SK-N-SH (cell line): ENCODE measurements at regions not wholly inside any gene's neighbourhood (a gene's known extent, or its start where the extent isn't known, plus 50 kb on each side); places are given as distances from the start of the nearest gene placed in this dataset.

Source experiments
- CTCF ChIA-PET: fragments of 300-600, 350-600 bp; formaldehyde crosslinking; extraction: SDS; loops from one replicate; lab custom pipeline; 2021; lab: Yijun Ruan, JAX
- POLR2A ChIA-PET: fragments of 350-600 bp; sonication (Branson Sonifier 250); formaldehyde crosslinking; extraction: SDS; loops from one replicate; lab custom pipeline; 2020; ENCODE audit warnings: antibody characterized with exemption, inconsistent platforms; lab: Yijun Ruan, JAX
- DNase-seq: peaks from one replicate; pipeline ENCODE4 v3.0.0; 2012
- H2AFZ ChIP-seq: fragments of 200-600 bp; sonication (generic); 2 replicates; pipeline ENCODE4 v1.8.1; 2016; ENCODE audit warnings: antibody characterized with exemption, mild to moderate bottlenecking, low read depth
- H3F3A ChIP-seq: fragments of 200-600 bp; sonication (generic); replicated peaks from 2 replicates; pipeline ENCODE3; 2016; ENCODE audit warnings: antibody characterized with exemption, mild to moderate bottlenecking; ENCODE audit not compliant: insufficient read depth
- H3K27ac ChIP-seq, 2 experiments: fragments of 200-500 bp in 1 of 2; fragments of 200-600 bp in 1 of 2; sonication (Bioruptor generic) in 1 of 2; sonication (generic), shearing (Covaris generic) in 1 of 2; 2 replicates each; pipeline versions ENCODE4 v1.5.1 to v1.6.1; 2014 to 2016; ENCODE audit warnings: low read depth in 2 of 2, inconsistent platforms in 1 of 2, low read length in 1 of 2, mild to moderate bottlenecking in 1 of 2, mixed read lengths in 1 of 2
- H3K27me3 ChIP-seq: fragments of 200-600 bp; sonication (generic), shearing (Covaris generic); 2 replicates; pipeline ENCODE4 v1.6.1; 2016; ENCODE audit warnings: mixed run types; ENCODE audit not compliant: insufficient read depth
- H3K36me3 ChIP-seq, 2 experiments: fragments of 200-500 bp in 1 of 2; fragments of 200-600 bp in 1 of 2; sonication (Bioruptor generic) in 1 of 2; sonication (generic) in 1 of 2; replicated peaks in 1 of 2; 2 replicates each; pipeline versions ENCODE3 to v1.5.1; 2014 to 2016; ENCODE audit warnings: low read length in 1 of 2, mild to moderate bottlenecking in 1 of 2; ENCODE audit not compliant: insufficient read depth in 2 of 2, control insufficient read depth in 1 of 2
- H3K4me1 ChIP-seq, 2 experiments: fragments of 200-500 bp in 1 of 2; fragments of 200-600 bp in 1 of 2; sonication (Bioruptor generic) in 1 of 2; sonication (generic), shearing (Covaris generic) in 1 of 2; 2 replicates each; pipeline versions ENCODE4 v1.5.1 to v1.6.1; 2014 to 2016; ENCODE audit warnings: low read depth in 1 of 2, low read length in 1 of 2, mixed run types in 1 of 2; ENCODE audit not compliant: insufficient read depth in 2 of 2, control insufficient read depth in 1 of 2
- H3K4me2 ChIP-seq: fragments of 200-600 bp; sonication (generic), shearing (Covaris generic); 2 replicates; pipeline ENCODE4 v1.6.1; 2017; ENCODE audit warnings: mixed run types
- H3K4me3 ChIP-seq, 2 experiments: fragments of 200-500 bp in 1 of 2; fragments of 200-600 bp in 1 of 2; sonication (Bioruptor generic) in 1 of 2; sonication (generic), shearing (Covaris generic) in 1 of 2; 2 replicates each; pipeline versions ENCODE4 v1.5.1 to v1.8.1; 2014 to 2016; ENCODE audit warnings: low read depth in 2 of 2, inconsistent platforms in 1 of 2, low read length in 1 of 2, mild to moderate bottlenecking in 1 of 2, mixed read lengths in 1 of 2, moderate library complexity in 1 of 2
- H3K79me2 ChIP-seq: fragments of 200-600 bp; sonication (generic); 2 replicates; pipeline ENCODE4 v1.8.1; 2017; ENCODE audit warnings: mild to moderate bottlenecking; ENCODE audit not compliant: insufficient read depth
- H3K9ac ChIP-seq: fragments of 200-600 bp; sonication (generic); 2 replicates; pipeline ENCODE4 v1.6.1; 2017; ENCODE audit warnings: mixed run types
- H3K9me2 ChIP-seq: fragments of 200-600 bp; sonication (generic); 2 replicates; pipeline ENCODE4 v1.6.1; 2017; ENCODE audit warnings: mixed run types
- H3K9me3 ChIP-seq: fragments of 200-600 bp; sonication (generic); 2 replicates; pipeline ENCODE4 v1.6.1; 2017; ENCODE audit warnings: mixed run types, mild to moderate bottlenecking, moderate library complexity
- H4K20me1 ChIP-seq: fragments of 200-600 bp; sonication (generic); 2 replicates; pipeline ENCODE4 v1.6.1; 2017; ENCODE audit warnings: mild to moderate bottlenecking, mixed run types; ENCODE audit not compliant: insufficient read depth
- EP300 ChIP-seq, 2 experiments: IDR thresholded peaks; 2 replicates each; pipeline versions ENCODE4 v1.4.0 to v1.6.1; 2012; ENCODE audit warnings: borderline replicate concordance in 1 of 2, low read depth in 1 of 2, low read length in 1 of 2
- FOSL2 ChIP-seq: IDR thresholded peaks from 2 replicates; pipeline ENCODE4 v1.4.0; 2012; ENCODE audit warnings: low read depth, mild to moderate bottlenecking, moderate library complexity, borderline replicate concordance
- GABPA ChIP-seq: IDR thresholded peaks from 2 replicates; pipeline ENCODE4 v1.4.0; 2012; ENCODE audit warnings: low read depth, mild to moderate bottlenecking
- MEF2A ChIP-seq: IDR thresholded peaks from 2 replicates; pipeline ENCODE4 v1.4.0; 2012; ENCODE audit warnings: low read depth, borderline replicate concordance
- NFIC ChIP-seq: IDR thresholded peaks from 2 replicates; pipeline ENCODE4 v1.4.0; 2012; ENCODE audit warnings: borderline replicate concordance
- POLR2AphosphoS5 ChIP-seq: IDR thresholded peaks from 2 replicates; pipeline ENCODE4 v1.6.1; 2012; ENCODE audit warnings: low read depth, low read length
- RFX5 ChIP-seq: IDR thresholded peaks from 2 replicates; pipeline ENCODE4 v1.6.1; 2012; ENCODE audit warnings: mild to moderate bottlenecking, improper control_type of control experiment, low read length
- SMC3 ChIP-seq: IDR thresholded peaks from 2 replicates; pipeline ENCODE4 v1.6.1; 2012; ENCODE audit warnings: low read depth, low read length, improper control_type of control experiment
- USF1 ChIP-seq: IDR thresholded peaks from 2 replicates; pipeline ENCODE4 v1.4.0; 2012; ENCODE audit warnings: low read depth, borderline replicate concordance
- YY1 ChIP-seq: IDR thresholded peaks from 2 replicates; pipeline ENCODE4 v1.4.0; 2012; ENCODE audit warnings: low read depth, mild to moderate bottlenecking
- WGBS: methylation state at CpG from one replicate; pipeline ENCODE4 v1.1.6; 2017; ENCODE audit warnings: low lambda C conversion rate; 5-methylcytosine and 5-hydroxymethylcytosine counted together
- TF ChIP-seq, protein P1 (sequence below): IDR thresholded peaks from 2 replicates; pipeline ENCODE4 v1.4.0; 2012; ENCODE audit warnings: low read depth, borderline replicate concordance
- TF ChIP-seq, protein P2 (sequence below): IDR thresholded peaks from 2 replicates; pipeline ENCODE4 v1.6.1; 2012; ENCODE audit warnings: mild to moderate bottlenecking, low read depth, low read length, moderate library complexity

- H3K9me2 ChIP-seq: no peaks in the 10 kb centered on the region
- TF ChIP-seq, protein P1, sequence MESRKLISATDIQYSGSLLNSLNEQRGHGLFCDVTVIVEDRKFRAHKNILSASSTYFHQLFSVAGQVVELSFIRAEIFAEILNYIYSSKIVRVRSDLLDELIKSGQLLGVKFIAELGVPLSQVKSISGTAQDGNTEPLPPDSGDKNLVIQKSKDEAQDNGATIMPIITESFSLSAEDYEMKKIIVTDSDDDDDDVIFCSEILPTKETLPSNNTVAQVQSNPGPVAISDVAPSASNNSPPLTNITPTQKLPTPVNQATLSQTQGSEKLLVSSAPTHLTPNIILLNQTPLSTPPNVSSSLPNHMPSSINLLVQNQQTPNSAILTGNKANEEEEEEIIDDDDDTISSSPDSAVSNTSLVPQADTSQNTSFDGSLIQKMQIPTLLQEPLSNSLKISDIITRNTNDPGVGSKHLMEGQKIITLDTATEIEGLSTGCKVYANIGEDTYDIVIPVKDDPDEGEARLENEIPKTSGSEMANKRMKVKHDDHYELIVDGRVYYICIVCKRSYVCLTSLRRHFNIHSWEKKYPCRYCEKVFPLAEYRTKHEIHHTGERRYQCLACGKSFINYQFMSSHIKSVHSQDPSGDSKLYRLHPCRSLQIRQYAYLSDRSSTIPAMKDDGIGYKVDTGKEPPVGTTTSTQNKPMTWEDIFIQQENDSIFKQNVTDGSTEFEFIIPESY: no peak
- TF ChIP-seq RFX5 (no peak), NFIC (no peak), GABPA (no peak), MEF2A (no peak), SMC3 (no peak)
- TF ChIP-seq, protein P2, sequence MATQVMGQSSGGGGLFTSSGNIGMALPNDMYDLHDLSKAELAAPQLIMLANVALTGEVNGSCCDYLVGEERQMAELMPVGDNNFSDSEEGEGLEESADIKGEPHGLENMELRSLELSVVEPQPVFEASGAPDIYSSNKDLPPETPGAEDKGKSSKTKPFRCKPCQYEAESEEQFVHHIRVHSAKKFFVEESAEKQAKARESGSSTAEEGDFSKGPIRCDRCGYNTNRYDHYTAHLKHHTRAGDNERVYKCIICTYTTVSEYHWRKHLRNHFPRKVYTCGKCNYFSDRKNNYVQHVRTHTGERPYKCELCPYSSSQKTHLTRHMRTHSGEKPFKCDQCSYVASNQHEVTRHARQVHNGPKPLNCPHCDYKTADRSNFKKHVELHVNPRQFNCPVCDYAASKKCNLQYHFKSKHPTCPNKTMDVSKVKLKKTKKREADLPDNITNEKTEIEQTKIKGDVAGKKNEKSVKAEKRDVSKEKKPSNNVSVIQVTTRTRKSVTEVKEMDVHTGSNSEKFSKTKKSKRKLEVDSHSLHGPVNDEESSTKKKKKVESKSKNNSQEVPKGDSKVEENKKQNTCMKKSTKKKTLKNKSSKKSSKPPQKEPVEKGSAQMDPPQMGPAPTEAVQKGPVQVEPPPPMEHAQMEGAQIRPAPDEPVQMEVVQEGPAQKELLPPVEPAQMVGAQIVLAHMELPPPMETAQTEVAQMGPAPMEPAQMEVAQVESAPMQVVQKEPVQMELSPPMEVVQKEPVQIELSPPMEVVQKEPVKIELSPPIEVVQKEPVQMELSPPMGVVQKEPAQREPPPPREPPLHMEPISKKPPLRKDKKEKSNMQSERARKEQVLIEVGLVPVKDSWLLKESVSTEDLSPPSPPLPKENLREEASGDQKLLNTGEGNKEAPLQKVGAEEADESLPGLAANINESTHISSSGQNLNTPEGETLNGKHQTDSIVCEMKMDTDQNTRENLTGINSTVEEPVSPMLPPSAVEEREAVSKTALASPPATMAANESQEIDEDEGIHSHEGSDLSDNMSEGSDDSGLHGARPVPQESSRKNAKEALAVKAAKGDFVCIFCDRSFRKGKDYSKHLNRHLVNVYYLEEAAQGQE: no peak
- TF ChIP-seq, all 33 proteins: peak for 0
- Histone ChIP-seq H3K27me3 (no peaks in the 10 kb centered on the region), H3K4me1 (peaks cover 5 to 72% of the 10 kb centered on the region in 2 experiments), H3K4me3 (no peak overlapping the region), H3K36me3 (no peaks in the 10 kb centered on the region), H3K9me3 (no peaks in the 10 kb centered on the region), H3K9ac (peak overlapping the region; percentile 70), H3F3A (peaks cover 60% of the 10 kb centered on the region), H2AFZ (no peak overlapping the region), H3K27ac (peak overlapping the region; percentile 81 to 100), H4K20me1 (no peaks in the 10 kb centered on the region), H3K4me2 (peak overlapping the region; percentile 69), H3K79me2 (peaks cover 26% of the 10 kb centered on the region)
- ChIA-PET CTCF (interaction anchor here (0.7 to 1.7 kb wide), 3 partner anchors 18 to 128 kb away, joined by 3 to 5 read pairs (median 3); no protein-coding TSS in a partner anchor), POLR2A (no interaction called here)
- no peak for DNase-seq
- 84% methylated on average over 9 of the region's 9 CpGs for WGBS
Measured at GRCh38 chr11:86736291-86737143, 63.8 kb upstream of the PRSS23 start.

- ChIA-PET POLR2A (no interaction called here), CTCF (interaction anchor here (0.7 to 1.0 kb wide), 2 partner anchors 19 to 127 kb away, joined by 3 read pairs; no protein-coding TSS in a partner anchor)
- Histone ChIP-seq H3K9me2 (no peaks in the 10 kb centered on the region), H3K9me3 (no peaks in the 10 kb centered on the region), H3K36me3 (no peaks in the 10 kb centered on the region), H4K20me1 (no peaks in the 10 kb centered on the region), H2AFZ (no peak overlapping the region), H3K27me3 (no peaks in the 10 kb centered on the region), H3K9ac (peak overlapping the region; percentile 70), H3F3A (peaks cover 51% of the 10 kb centered on the region), H3K4me2 (peak overlapping the region; percentile 69), H3K79me2 (peaks cover 31% of the 10 kb centered on the region), H3K27ac (peak overlapping the region; percentile 85 to 100), H3K4me3 (peak overlapping the region in 1 of 2 experiments; percentile 20; a peak in 1 of 4 replicates), H3K4me1 (peaks cover 2 to 64% of the 10 kb centered on the region in 2 experiments)
- WGBS: 24% methylated on average over 3 of the region's 3 CpGs
- no peak for DNase-seq
- TF ChIP-seq, protein P2: no peak
- peak; percentile 28; the same call in 1 of the 2 replicates for TF ChIP-seq POLR2AphosphoS5
- TF ChIP-seq FOSL2: peak; percentile 71; the same call in 1 of the 2 replicates
- TF ChIP-seq USF1: no peak
- TF ChIP-seq EP300 (IDR thresholded peaks at IDR 0.05; ENCODE audit: borderline replicate concordance in 1 of 2, low read depth in 1 of 2, low read length in 1 of 2): peak; percentile 42 to 90; a peak in 3 of 4 replicates
- no peak for TF ChIP-seq YY1
- no peak for TF ChIP-seq GABPA
Measured at GRCh38 chr11:86735451-86736290, 63.3 kb upstream of the ME3 start.
